ENCODE measurements at regions not wholly inside any gene's neighbourhood (a gene's known extent, or its start where the extent isn't known, plus 50 kb on each side); places are given as distances from the start of the nearest gene placed in this dataset.

- H3K27me3 ChIP-seq: no peaks in the 10 kb centered on the region
- H3K4me1 ChIP-seq: peaks cover 0 to 30% (median 11%) of the 10 kb centered on the region in 4 donors
- H3K27ac ChIP-seq: no peak overlapping the region
- 90 to 93% methylated on average over 18 of the region's 18 CpGs for WGBS, 2 donors
- intact Hi-C loops (cut with DNase I): no loop called here
- no peaks in the 10 kb centered on the region for H3K36me3 ChIP-seq
- H3K9me3 ChIP-seq: peaks cover 0 to 4% (median 0%) of the 10 kb centered on the region in 4 donors
- H3K4me3 ChIP-seq: no peak overlapping the region
- TF ChIP-seq POLR2A (IDR thresholded peaks at IDR 0.05) (no peak), POLR2AphosphoS5 (IDR thresholded peaks at IDR 0.05) (no peak), EP300 (IDR thresholded peaks at IDR 0.05) (no peak), CTCF (IDR thresholded peaks at IDR 0.05) (no peak)
- DNase-seq: no peak
These were observed 133.1 kb upstream of the CHST15 start for GRCh38 chr10:124226271-124227054.

- H3K9me3 ChIP-seq: peaks cover 0 to 4% (median 0%) of the 10 kb centered on the region in 4 donors
- H3K36me3 ChIP-seq: no peaks in the 10 kb centered on the region
- no peak for TF ChIP-seq POLR2A (IDR thresholded peaks at IDR 0.05)
- no peak for TF ChIP-seq CTCF (IDR thresholded peaks at IDR 0.05)
- TF ChIP-seq EP300 (IDR thresholded peaks at IDR 0.05): no peak
- TF ChIP-seq POLR2AphosphoS5 (IDR thresholded peaks at IDR 0.05): no peak
- no peaks in the 10 kb centered on the region for H3K27me3 ChIP-seq
- H3K4me3 ChIP-seq: no peak overlapping the region
- intact Hi-C loops (cut with DNase I): no loop called here
- no peak for DNase-seq
- peaks cover 0 to 30% (median 11%) of the 10 kb centered on the region in 4 donors for H3K4me1 ChIP-seq
- 93 to 94% methylated on average over 15 of the region's 15 CpGs for WGBS, 2 donors
- peak overlapping the region in 3 of 4 donors; percentile 45 to 66 (median 66) for H3K27ac ChIP-seq
These were observed 132.3 kb upstream of the CHST15 start for GRCh38 chr10:124225467-124226270.

- intact Hi-C loops (cut with DNase I): no loop called here
- DNase-seq: no peak
- Histone ChIP-seq H3K4me1 (peaks cover 0 to 30% (median 11%) of the 10 kb centered on the region in 4 donors), H3K27ac (peak overlapping the region in 3 of 4 donors; percentile 45 to 66 (median 66)), H3K27me3 (no peaks in the 10 kb centered on the region), H3K4me3 (no peak overlapping the region), H3K36me3 (no peaks in the 10 kb centered on the region), H3K9me3 (peaks cover 0 to 4% (median 0%) of the 10 kb centered on the region in 4 donors)
- 67 to 86% methylated on average over 6 of the region's 6 CpGs for WGBS, 2 donors
- no peak for TF ChIP-seq EP300 (IDR thresholded peaks at IDR 0.05)
- TF ChIP-seq POLR2AphosphoS5 (IDR thresholded peaks at IDR 0.05): no peak
- no peak for TF ChIP-seq CTCF (IDR thresholded peaks at IDR 0.05)
- no peak for TF ChIP-seq POLR2A (IDR thresholded peaks at IDR 0.05)
These were observed 131.7 kb upstream of the CHST15 start for GRCh38 chr10:124225029-124225466.

GRCh38 chr10:124224331-124225028, 131.1 kb upstream of the CHST15 start:
- Histone ChIP-seq H3K4me3 (no peak overlapping the region), H3K9me3 (peaks cover 0 to 4% (median 0%) of the 10 kb centered on the region in 4 donors)
- intact Hi-C loops (cut with DNase I): no loop called here

More at GRCh38 chr10:124224331-124225028, 131.1 kb upstream of the CHST15 start:
- H3K4me1 ChIP-seq: peaks cover 0 to 30% (median 11%) of the 10 kb centered on the region in 4 donors
- no peaks in the 10 kb centered on the region for H3K36me3 ChIP-seq
- TF ChIP-seq EP300 (IDR thresholded peaks at IDR 0.05) (no peak), POLR2AphosphoS5 (IDR thresholded peaks at IDR 0.05) (no peak), CTCF (IDR thresholded peaks at IDR 0.05) (no peak), POLR2A (IDR thresholded peaks at IDR 0.05) (no peak)
- 89 to 90% methylated on average over 18 of the region's 18 CpGs for WGBS, 2 donors
- no peak for DNase-seq
- H3K27me3 ChIP-seq: no peaks in the 10 kb centered on the region
- H3K27ac ChIP-seq: peak overlapping the region in 3 of 4 donors; percentile 45 to 66 (median 66)

All from sigmoid colon (tissue), 6 donors.